Activated CD8-positive, alpha-beta memory T cell treated with anti-CD3 and anti-CD28 coated beads for 48 hours (primary cell): ENCODE measurements at regions not wholly inside any gene's neighbourhood (a gene's known extent, or its start where the extent isn't known, plus 50 kb on each side); places are given as distances from the start of the nearest gene placed in this dataset.

Experiments
- DNase-seq, 3 experiments: peaks; one replicate each; pipeline ENCODE4 v3.0.0-alpha.2; 2020; ENCODE audit warnings: low read depth in 2 of 3, low spot score in 2 of 3

- no peak for DNase-seq
Observed at GRCh38 chr12:18207266-18207665, 54.1 kb upstream of the PIK3C2G start.

DNA sequence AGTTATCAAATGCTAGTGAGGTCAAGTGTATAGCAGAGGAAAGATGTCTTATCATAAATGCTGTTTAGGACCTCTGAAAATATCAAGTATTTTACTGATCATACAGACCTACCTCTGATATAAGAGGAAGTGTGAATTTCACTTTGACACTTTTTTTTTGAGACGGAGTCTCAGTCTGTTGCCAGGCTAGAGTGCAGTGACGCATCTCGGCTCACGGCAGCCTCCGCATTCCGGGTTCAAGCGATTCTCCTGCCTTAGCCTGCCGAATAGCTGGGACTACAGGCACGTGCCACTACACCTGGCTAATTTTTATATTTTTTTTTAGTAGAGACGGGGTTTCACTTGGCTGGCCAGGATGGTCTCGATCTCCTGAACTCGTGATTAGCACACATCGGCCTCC, 55.1 kb upstream of the PIK3C2G start:
- DNase-seq, result no peak

- DNase-seq, result no peak
Observed at GRCh38 chr12:18204053-18204452, 57.3 kb upstream of the PIK3C2G start.

DNA sequence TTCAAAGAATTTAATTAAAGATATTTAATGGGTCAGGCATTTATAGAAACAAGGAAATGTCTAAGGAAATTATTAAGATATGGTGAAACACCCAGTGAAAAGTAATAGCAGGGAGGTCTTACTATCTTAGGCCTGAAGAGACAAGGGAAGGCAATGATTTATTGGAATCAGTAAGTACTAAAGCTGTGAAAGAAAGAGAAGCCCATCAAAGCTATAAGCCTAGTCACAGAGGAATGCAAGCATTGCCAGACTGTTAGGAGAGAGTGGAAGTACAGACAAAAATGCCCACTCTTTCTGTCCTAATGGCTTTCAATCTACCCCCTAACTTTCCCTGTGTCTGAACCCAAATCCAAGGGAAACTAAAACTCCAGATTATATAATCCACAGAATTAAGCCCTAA, 69.2 kb upstream of the PIK3C2G start:
- no peak for DNase-seq

DNA sequence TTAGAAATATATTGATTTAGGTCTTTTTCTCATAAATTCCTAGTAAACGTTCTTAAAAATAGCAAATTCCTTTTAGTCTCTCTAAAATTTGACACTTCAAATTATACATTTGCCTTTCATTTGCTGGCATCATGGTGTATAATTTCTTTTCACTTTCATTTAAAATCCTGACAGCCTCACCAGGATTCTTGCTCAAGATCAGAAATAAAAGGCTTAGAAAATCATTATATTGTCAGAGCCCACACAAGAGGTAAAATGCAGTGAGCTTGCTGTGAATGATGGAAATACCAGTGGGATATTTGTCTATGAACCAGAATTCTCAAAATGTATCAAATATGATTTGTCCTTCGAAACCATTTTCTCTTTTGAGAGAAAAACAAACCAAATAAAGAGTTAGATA, 78.2 kb upstream of the PIK3C2G start:
- no peak for DNase-seq

- no peak for DNase-seq
Observed at GRCh38 chr12:18171571-18171970, 81.6 kb upstream of the RERGL start.

- DNase-seq, result no peak
Observed at GRCh38 chr12:18168016-18168415, 78.0 kb upstream of the RERGL start.

DNA sequence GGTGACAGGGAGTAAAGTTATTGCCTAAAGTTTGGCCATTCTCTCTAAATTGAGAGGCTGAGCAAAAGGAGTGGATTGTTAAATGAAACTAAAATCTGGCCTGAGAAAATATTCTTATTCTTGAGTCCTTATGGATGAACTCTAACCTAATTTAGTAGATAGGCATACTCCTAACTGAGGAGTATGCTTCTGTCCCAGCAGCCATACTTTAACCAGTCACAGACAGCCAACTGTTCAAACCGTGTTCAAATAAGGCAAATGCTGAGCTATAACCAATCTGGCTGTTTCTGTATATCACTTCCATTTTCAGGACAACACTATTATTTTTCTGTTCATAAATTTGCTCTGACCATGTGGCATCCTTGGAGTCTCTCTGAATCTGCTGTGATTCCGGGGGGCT, 75.9 kb upstream of the RERGL start:
- DNase-seq, result no peak

GRCh38 chr12:18165422-18165871, 75.5 kb upstream of the RERGL start:
- DNase-seq, result no peak

GRCh38 chr12:18160901-18161300, 70.9 kb upstream of the RERGL start:
- DNase-seq, result no peak

DNA sequence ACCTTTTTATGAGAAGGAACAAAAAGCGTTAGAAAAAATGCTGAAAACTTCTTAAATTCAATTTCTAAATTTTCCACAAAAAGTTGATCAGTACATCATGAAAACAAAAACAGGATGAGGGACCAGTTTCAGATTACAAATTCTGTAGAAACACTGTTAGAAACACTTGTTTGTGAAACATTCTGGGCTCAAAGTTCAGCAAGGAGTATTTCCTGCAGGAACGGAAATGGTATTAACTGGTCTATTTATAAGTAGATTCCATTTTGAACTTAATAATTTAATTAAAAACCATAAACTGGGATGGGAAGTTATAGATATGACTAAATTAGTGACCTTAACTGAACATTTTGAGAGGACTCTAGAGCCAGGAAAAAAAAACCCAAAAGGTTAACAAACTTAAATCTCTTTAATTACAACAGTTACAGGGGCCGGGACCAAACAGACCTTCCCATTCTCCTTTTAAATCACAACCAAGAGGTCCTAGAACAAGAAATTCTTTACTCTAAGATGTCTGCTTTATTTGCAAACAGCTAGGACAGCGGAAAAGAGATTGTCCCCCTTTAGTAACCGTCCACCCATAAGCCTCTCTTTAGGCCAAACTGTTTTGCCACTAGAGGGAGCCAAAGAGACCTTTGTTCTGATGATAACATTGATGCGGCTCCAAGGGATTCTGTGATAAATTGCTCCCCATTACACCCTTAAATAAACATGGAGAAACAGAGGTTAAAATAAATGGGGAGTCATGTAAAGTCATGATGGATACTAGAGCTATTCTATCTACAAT, 69.0 kb upstream of the RERGL start:
- peak in 1 of 3 experiments; percentile 14 for DNase-seq

- no peak for DNase-seq
Observed at GRCh38 chr12:18153826-18154225, 63.8 kb upstream of the RERGL start.

DNA sequence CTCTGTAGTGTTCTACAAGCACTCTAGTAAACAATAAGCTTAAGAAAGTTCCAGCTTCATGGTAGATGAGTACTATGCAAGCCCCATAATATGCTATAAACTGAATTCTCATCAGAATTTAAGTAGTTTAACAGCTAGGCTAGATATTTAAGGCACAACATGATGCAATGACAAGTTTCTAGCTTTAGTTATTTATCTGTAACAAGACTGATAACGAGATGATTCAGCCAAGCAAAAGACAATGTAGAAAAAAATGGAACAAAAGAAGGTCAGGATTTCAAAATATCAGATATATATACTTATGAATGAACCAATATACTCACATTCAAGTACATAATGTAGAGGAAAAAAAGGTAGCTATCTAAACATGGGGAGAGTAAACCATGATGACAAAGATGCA, 61.0 kb upstream of the RERGL start:
- DNase-seq, result no peak

DNA sequence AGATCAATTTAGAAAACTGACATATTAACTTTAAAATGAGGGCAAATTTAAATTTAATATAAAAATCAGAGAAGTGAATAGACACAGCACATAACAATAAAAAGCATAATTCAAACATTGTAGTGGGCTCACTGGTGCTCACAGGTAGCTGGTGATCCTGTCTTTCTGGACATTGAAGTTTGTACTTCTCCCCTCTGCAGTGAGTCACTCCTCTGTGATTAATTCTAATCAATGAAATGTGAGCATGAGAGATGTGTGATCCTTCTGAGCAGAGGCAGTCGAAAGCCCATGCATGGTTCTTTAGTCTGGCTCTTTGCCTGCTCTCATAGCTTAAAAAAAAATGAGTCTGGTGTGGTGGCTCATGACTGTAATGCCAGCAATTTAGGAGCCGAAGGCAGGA, 59.0 kb upstream of the RERGL start:
- DNase-seq, result no peak

- no peak for DNase-seq
Observed at GRCh38 chr12:18146363-18146762, 56.4 kb upstream of the RERGL start.

DNA sequence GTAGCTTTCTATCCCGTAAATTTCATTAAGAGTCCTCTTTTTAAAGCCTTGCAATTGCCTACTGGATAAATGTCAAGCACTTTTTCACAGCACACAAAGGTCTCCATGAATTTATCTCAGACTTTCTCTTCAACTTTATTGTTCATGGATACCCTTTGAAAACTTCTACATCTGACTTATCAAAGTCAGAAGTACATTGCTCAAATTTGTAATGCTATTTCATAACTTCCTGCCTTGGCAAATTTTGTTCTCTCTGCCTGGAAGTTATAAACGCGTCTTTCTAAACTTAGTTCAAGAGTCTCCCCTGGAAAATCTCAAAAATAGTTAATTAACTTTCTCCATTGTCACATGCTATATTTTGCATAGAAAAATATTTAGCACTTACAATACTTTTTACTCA, 55.9 kb upstream of the RERGL start:
- DNase-seq, result no peak

GRCh38 chr12:18141048-18141982, 51.3 kb upstream of the RERGL start:
- DNase-seq, result no peak

DNA sequence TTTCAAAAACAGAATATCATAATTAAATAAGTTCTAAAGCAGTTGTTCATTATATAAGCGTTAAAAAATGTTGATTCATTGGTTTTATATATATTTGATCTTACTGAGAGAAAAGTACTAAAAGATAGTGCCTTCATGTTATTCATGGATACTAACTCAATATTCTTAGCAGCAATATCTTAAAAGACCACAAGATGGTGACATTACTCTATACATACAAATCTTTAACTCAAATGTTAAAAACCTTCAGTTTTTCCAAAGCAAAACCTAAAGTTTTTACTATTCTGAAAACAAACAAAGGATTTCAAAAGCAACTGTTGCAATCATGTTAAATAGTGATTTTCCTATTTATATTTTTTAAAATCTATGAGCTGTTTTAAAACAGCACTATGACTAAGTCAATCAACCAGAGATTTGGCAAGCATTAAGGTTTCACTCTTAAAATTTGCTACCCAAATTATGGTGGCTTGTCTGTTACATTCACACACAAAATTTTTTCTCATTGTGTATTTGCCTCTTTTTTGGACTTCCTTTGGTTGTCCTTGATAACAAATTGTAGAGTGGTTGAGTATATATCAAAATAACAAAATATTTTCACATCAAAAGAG, 50.1 kb upstream of the RERGL start:
- no peak for DNase-seq
